ENCODE measurements at regions not wholly inside any gene's neighbourhood (a gene's known extent, or its start where the extent isn't known, plus 50 kb on each side); places are given as distances from the start of the nearest gene placed in this dataset.
"Not testable (repeated sequence)": the region's sequence is repeated elsewhere in the genome, so short reads cannot be mapped to it uniquely, and the experiment has no call there.

GRCh38 chr3:174336784-174337183, 522.4 kb upstream of the NAALADL2 start:
- no peak for DNase-seq (ENCODE audit: low spot score)

GRCh38 chr3:174337227-174337626, 521.9 kb upstream of the NAALADL2 start:
- DNase-seq (ENCODE audit: low spot score): no peak

GRCh38 chr3:174340624-174341587, 518.2 kb upstream of the NAALADL2 start:
- no peak for DNase-seq (ENCODE audit: low spot score)

GRCh38 chr3:174342171-174342570, 517.0 kb upstream of the NAALADL2 start:
- DNase-seq (ENCODE audit: low spot score): no peak

- no peak for DNase-seq (ENCODE audit: low spot score)
Measured at GRCh38 chr3:174342941-174343501, 516.1 kb upstream of the NAALADL2 start.

DNA sequence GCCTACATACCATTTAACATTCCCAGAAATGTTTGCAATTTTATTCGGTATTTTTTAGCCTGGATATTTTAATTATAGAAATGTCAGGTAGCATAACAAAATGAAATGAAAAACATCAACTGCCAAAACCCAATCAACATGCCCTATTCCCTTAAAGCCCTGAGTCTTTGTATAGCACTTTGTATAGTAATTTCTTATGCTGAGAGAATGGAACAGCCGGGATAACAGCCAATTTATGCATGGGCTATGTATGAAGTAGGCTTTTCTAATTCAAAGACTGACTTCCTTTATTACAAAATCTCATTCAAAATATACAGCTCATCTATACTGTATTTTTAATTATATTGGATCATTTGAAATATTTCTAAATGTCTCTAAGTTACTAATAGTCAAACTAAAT, 513.0 kb upstream of the NAALADL2 start:
- no peak for DNase-seq (ENCODE audit: low spot score)

- DNase-seq (ENCODE audit: low spot score): no peak
Measured at GRCh38 chr3:174346571-174346970, 512.6 kb upstream of the NAALADL2 start.

DNA sequence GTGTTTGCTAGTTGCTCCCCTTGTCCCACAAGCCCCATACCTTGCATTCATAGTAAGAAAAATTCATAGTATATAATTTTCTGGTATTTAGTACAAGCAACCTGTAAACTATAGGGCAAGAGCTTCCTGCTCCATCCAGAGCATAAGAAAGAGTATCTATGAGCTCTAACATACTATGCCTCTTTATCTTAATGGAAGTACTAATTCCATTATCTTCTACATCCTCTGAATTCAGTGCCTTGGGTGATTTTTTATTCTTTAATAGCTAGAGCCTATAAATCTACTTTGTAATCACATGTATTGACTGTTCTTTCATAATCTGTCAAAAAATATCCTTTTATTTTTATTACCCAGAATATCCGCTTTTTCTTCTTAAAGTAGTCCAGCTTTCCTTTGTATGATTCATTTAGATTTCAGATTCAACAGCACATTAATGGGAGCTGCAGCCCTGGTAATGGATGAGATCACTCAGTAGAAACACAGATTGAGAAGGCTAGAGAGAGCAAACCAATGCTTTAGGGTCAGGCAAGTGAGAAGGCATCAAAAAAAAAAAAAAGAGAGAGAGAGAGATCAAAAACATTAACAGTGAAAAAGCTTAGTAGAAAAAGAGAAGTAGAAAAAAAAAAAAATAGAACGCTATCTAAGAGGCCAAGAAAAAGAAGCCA, 511.5 kb upstream of the NAALADL2 start:
- no peak for DNase-seq (ENCODE audit: low spot score)

- DNase-seq (ENCODE audit: low spot score): no peak
Measured at GRCh38 chr3:174352227-174352626, 506.9 kb upstream of the NAALADL2 start.

GRCh38 chr3:174355505-174355904, 503.6 kb upstream of the NAALADL2 start:
- no peak for DNase-seq (ENCODE audit: low spot score)

DNA sequence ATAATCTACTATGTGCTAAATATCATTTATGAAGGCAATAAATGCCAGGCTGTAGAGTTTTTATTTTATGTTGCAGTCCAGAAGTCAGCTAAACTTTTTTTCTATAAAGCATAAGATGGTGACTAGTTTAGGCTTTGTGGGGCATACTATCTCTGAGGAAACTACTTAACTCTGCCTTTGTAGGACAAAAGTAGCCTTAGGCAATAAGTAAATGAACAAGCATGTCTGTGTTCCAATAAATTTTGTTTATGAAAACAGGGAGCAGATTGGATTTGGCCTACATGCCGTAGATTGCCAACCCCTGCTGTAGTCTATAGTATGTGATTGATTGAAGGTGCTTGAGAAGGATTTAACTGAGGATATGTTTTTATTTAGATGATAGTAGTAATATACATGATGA, 502.5 kb upstream of the NAALADL2 start:
- no peak for DNase-seq (ENCODE audit: low spot score)

DNA sequence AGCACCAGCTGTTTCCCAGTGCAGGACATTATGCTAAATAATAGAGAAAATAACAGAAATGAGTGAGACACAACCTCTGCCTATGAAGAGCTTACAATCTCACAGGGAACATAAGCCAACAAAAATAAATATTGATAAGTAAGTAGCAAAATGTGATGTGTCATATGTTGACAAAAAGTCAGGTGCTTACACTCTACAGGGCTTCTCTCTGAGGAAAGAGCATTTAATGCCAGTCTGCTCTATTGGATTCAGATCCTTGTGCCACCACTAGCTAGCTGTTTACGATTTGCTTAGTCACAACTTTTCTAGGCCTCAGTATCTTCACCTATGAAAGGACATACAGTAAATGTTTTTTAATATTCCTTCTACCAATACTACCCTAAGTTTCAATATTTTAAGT, 500.9 kb upstream of the NAALADL2 start:
- DNase-seq (ENCODE audit: low spot score): no peak

GRCh38 chr3:174362556-174362955, 496.6 kb upstream of the NAALADL2 start:
- DNase-seq (ENCODE audit: low spot score): no peak

GRCh38 chr3:174363256-174363655, 495.9 kb upstream of the NAALADL2 start:
- DNase-seq (ENCODE audit: low spot score): no peak

DNA sequence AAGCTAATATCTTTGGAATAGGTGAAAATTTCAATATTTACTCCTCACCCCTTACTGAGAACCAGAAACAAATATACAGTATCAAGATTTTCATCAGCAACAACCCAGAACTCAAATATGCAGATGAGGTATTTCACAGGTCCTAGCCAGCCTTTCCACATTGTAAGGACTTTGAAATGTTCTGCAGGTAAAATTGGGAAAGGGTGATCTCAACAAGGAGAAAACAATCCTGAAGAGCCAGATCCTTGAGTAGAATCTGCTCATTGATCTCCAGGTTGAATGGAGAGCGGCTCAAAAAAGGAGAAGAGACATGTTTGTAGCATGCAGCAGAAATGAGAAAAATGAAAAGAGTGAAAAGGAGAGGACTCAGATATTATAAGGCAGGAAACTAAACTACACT, 493.3 kb upstream of the NAALADL2 start:
- no peak for DNase-seq (ENCODE audit: low spot score)

DNA sequence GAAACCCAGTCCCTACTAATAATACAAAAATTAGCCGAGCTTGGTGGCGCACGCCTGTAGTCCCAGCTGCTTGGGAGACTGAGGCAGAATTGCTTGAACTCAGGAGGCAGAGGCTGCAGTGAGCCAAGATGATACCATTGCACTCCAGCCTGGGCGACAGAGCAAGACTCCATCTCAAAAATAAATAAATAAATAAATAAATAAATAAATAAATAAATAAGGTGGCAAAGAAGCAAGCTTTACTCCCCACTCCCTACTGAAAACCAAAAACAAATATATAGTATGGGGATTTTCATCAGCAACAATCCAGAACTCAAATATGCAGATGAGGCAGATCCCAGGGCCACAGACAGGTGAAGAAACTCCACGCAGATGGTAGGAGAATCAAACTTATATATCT, 492.2 kb upstream of the NAALADL2 start:
- DNase-seq (ENCODE audit: low spot score): not testable (repeated sequence)

DNA sequence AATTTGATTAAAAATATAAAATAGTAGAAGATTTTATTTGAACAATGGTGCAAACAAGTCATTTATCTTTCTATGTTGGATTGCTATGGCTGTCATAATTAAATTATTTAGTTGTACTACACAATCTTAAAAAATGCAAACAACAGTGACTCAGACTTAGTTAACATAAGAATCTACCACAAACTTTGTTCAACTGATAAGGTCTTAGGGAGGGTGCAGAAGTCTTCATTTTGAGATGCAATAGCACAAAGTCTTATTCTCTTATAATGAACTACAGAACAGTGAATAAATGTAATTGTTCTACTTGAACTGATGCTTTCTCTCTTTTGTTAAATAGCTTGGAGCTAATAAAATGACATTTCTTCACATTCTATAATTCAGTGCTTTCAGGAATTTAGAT, 482.8 kb upstream of the NAALADL2 start:
- DNase-seq (ENCODE audit: low spot score): no peak

DNA sequence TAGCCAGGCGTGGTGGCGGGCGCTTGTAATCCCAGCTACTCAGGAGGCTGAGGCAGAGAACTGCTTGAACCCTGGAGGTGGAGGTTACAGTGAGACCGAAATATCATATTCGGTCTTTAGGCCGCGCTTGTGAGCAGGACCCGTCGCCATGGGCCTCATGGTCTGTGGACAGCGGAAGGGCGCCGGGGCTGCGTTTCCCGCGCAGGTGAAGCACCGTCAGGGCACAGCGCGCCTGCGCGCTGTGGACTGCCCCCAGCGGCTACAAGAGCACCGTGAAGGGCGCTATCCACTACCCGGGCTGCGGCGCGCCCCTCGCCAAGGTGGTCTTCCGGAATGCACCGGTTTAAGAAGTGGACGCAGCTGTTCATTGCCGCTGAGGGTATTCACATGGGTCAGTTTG, 482.0 kb upstream of the NAALADL2 start:
- DNase-seq (ENCODE audit: low spot score): no peak

GRCh38 chr3:174377684-174378083, 481.4 kb upstream of the NAALADL2 start:
- no peak for DNase-seq (ENCODE audit: low spot score)

- DNase-seq (ENCODE audit: low spot score): no peak
Measured at GRCh38 chr3:174382878-174383277, 476.3 kb upstream of the NAALADL2 start.

- DNase-seq (ENCODE audit: low spot score): no peak
Measured at GRCh38 chr3:174387736-174388135, 471.4 kb upstream of the NAALADL2 start.

GRCh38 chr3:174397848-174398247, 461.3 kb upstream of the NAALADL2 start:
- no peak for DNase-seq (ENCODE audit: low spot score)

DNA sequence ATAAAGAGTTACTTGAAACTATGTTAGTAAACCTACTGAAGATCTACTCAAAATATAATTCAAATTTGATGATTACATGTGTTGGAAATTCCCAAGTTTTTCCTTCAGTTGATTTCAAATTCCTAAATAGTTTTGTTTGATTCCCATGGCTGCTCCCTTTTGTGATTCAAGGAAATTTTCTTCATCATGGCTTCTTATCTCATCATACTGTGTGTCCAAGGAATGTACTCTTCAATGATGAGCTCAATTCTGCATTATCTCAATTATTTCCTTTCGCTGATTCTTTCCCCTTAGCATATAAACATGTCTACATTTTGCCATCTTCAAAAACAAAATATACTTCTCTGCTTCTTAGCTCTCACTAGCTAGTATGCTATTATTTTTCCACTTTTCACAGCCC, 460.4 kb upstream of the NAALADL2 start:
- no peak for DNase-seq (ENCODE audit: low spot score)
